ENCODE measurements at regions not wholly inside any gene's neighbourhood (a gene's known extent, or its start where the extent isn't known, plus 50 kb on each side); places are given as distances from the start of the nearest gene placed in this dataset.
A peak's percentile ranks its signal among the peaks of the same experiment; 100 is the strongest.

- no peaks in the 10 kb centered on the region for H3K9me3 ChIP-seq
- peak in 1 of 2 donors; percentile 47 for DNase-seq
- TF ChIP-seq CTCF (IDR thresholded peaks at IDR 0.05) = no peak
- no peak overlapping the region for H3K27ac ChIP-seq
- H3K27me3 ChIP-seq = peaks cover 0 to 20% of the 10 kb centered on the region in 2 donors
- H3K4me3 ChIP-seq = peak overlapping the region; percentile 9 to 12
- H3K36me3 ChIP-seq = no peaks in the 10 kb centered on the region
- intact Hi-C loops (cut with DNase I; ENCODE audit: low total_unique reads) = no loop called here
- peaks cover 0 to 13% (median 8%) of the 10 kb centered on the region in 4 donors for H3K4me1 ChIP-seq
Measured at GRCh38 chr21:41112740-41113692, 54.9 kb upstream of the BACE2 start.

- DNase-seq = no peak
- TF ChIP-seq CTCF (IDR thresholded peaks at IDR 0.05) = no peak
- Histone ChIP-seq H3K9me3 (no peaks in the 10 kb centered on the region), H3K4me1 (peaks cover 0 to 13% (median 8%) of the 10 kb centered on the region in 4 donors), H3K27ac (no peak overlapping the region), H3K4me3 (no peak overlapping the region), H3K36me3 (no peaks in the 10 kb centered on the region), H3K27me3 (peaks cover 0 to 17% of the 10 kb centered on the region in 2 donors)
- intact Hi-C loops (cut with DNase I; ENCODE audit: low total_unique reads) = no loop called here
Measured at GRCh38 chr21:41115851-41116250, 52.1 kb upstream of the BACE2 start.
